SK-N-SH treated with all-trans-retinoic acid at 6 μM for 48 hours (cell line): ENCODE measurements at regions not wholly inside any gene's neighbourhood (a gene's known extent, or its start where the extent isn't known, plus 50 kb on each side); places are given as distances from the start of the nearest gene placed in this dataset.

Experiments used
- ATAC-seq: fragments of 200-7000 bp; cut with Tn5 transposase; 3 replicates; pipeline ENCODE4 v1.9.1; 2020; ENCODE audit warnings: mild to moderate bottlenecking, moderate library complexity
- ARNTL ChIP-seq: fragments of 450-650 bp; formaldehyde crosslinking; IDR thresholded peaks from 2 replicates; pipeline ENCODE4 v1.5.0; 2020; ENCODE audit warnings: low read depth, mild to moderate bottlenecking, moderate library complexity, borderline replicate concordance
- BACH2 ChIP-seq: fragments of 250-450 bp; sonication (Bioruptor Pico); IDR thresholded peaks from 2 replicates; pipeline ENCODE4 v1.9.0; 2021; ENCODE audit warnings: mild to moderate bottlenecking, borderline replicate concordance
- CSDC2 ChIP-seq: fragments of 250-450 bp; sonication (Bioruptor Pico); IDR thresholded peaks from 2 replicates; pipeline ENCODE4 v1.5.0; 2020; ENCODE audit warnings: mild to moderate bottlenecking, moderate library complexity
- ESRRG ChIP-seq: fragments of 250-450 bp; sonication (Bioruptor Pico); IDR thresholded peaks from 2 replicates; pipeline ENCODE4 v1.6.1; 2021; ENCODE audit warnings: mild to moderate bottlenecking
- GLIS3 ChIP-seq: fragments of 250-450 bp; sonication (Bioruptor Pico); IDR thresholded peaks from 2 replicates; pipeline ENCODE4 v1.5.0; 2020; ENCODE audit warnings: mild to moderate bottlenecking, moderate library complexity
- ISL1 ChIP-seq: fragments of 250-450 bp; sonication (Bioruptor Pico); IDR thresholded peaks from 2 replicates; pipeline ENCODE4 v2.1.2; 2022; ENCODE audit warnings: mild to moderate bottlenecking, moderate library complexity
- OSR1 ChIP-seq: fragments of 250-450 bp; sonication (Bioruptor Pico); IDR thresholded peaks from 2 replicates; pipeline ENCODE4 v1.8.0; 2022; ENCODE audit warnings: moderate library complexity, mild to moderate bottlenecking, inconsistent platforms
- POU6F1 ChIP-seq: fragments of 250-450 bp; sonication (Bioruptor Pico); IDR thresholded peaks from 2 replicates; pipeline ENCODE4 v1.8.0; 2021; ENCODE audit warnings: low read depth, mild to moderate bottlenecking, moderate library complexity, borderline replicate concordance
- PPARA ChIP-seq: fragments of 250-450 bp; sonication (Bioruptor Pico); IDR thresholded peaks from 2 replicates; pipeline ENCODE4 v1.5.0; 2020; ENCODE audit warnings: mild to moderate bottlenecking, borderline replicate concordance
- RARB ChIP-seq: fragments of 250-450 bp; sonication (Bioruptor Pico); IDR thresholded peaks from 2 replicates; pipeline ENCODE4 v1.8.0; 2021; ENCODE audit warnings: mild to moderate bottlenecking, moderate library complexity
- SNAI2 ChIP-seq: fragments of 250-450 bp; sonication (Bioruptor Pico); IDR thresholded peaks from 2 replicates; pipeline ENCODE4 v1.5.0; 2020; ENCODE audit warnings: mild to moderate bottlenecking, moderate library complexity
- TCF4 ChIP-seq: fragments of 250-450 bp; sonication (Bioruptor Pico); IDR thresholded peaks from 2 replicates; pipeline ENCODE4 v1.8.0; 2021; ENCODE audit warnings: mild to moderate bottlenecking, moderate library complexity, borderline replicate concordance
- TOX ChIP-seq: fragments of 250-450 bp; sonication (Bioruptor Pico); IDR thresholded peaks from 2 replicates; pipeline ENCODE4 v1.8.0; 2021; ENCODE audit warnings: mild to moderate bottlenecking, moderate library complexity, borderline replicate concordance
- TSHZ2 ChIP-seq: fragments of 250-450 bp; sonication (Bioruptor Pico); IDR thresholded peaks from 2 replicates; pipeline ENCODE4 v1.5.0; 2020; ENCODE audit warnings: mild to moderate bottlenecking, moderate library complexity
- ZC3H10 ChIP-seq: fragments of 250-450 bp; sonication (Bioruptor Pico); IDR thresholded peaks from 2 replicates; pipeline ENCODE4 v1.5.1; 2021; ENCODE audit warnings: mild to moderate bottlenecking, moderate library complexity
- ZFP3 ChIP-seq: fragments of 250-450 bp; sonication (Bioruptor Pico); IDR thresholded peaks from 2 replicates; pipeline ENCODE4 v1.5.0; 2020; ENCODE audit warnings: mild to moderate bottlenecking, moderate library complexity
- ZFP30 ChIP-seq: fragments of 450-650 bp; formaldehyde crosslinking; IDR thresholded peaks from 2 replicates; pipeline ENCODE4 v1.5.0; 2022; ENCODE audit warnings: mild to moderate bottlenecking, moderate library complexity
- ZNF565 ChIP-seq: fragments of 450-650 bp; formaldehyde crosslinking; conservative IDR thresholded peaks from 2 replicates; pipeline ENCODE4 v1.5.0; 2020; ENCODE audit warnings: low read depth, mild to moderate bottlenecking, moderate library complexity
- ZNF70 ChIP-seq: fragments of 450-650 bp; formaldehyde crosslinking; IDR thresholded peaks from 2 replicates; pipeline ENCODE4 v1.5.0; 2020; ENCODE audit warnings: mild to moderate bottlenecking, moderate library complexity
- ZNF8 ChIP-seq: fragments of 450-650 bp; formaldehyde crosslinking; IDR thresholded peaks from 2 replicates; pipeline ENCODE4 v1.5.0; 2020; ENCODE audit warnings: mild to moderate bottlenecking, moderate library complexity
- TF ChIP-seq, protein P1 (sequence below): fragments of 250-450 bp; sonication (Bioruptor Pico); IDR thresholded peaks from 2 replicates; pipeline ENCODE4 v1.5.1; 2021; ENCODE audit warnings: mild to moderate bottlenecking, moderate library complexity
- TF ChIP-seq, protein P2 (sequence below): fragments of 250-450 bp; sonication (Bioruptor Pico); IDR thresholded peaks from 2 replicates; pipeline ENCODE4 v1.8.0; 2020; ENCODE audit warnings: mild to moderate bottlenecking, moderate library complexity, borderline replicate concordance

GRCh38 chr10:36388166-36388565 lies 737.2 kb upstream of the ANKRD30A start:
- TF ChIP-seq RARB (no peak), SNAI2 (no peak), ZNF565 (no peak), ZFP30 (no peak), PPARA (CRISPR knock-in tag) (no peak), GLIS3 (no peak)
- TF ChIP-seq, all 23 proteins: peak for 0
- ATAC-seq: no peak

GRCh38 chr10:36385693-36386092 lies 739.7 kb upstream of the ANKRD30A start:
- no peak for ATAC-seq
- TF ChIP-seq ZFP3 (no peak), GLIS3 (no peak), ISL1 (CRISPR knock-in tag) (no peak), ZNF8 (CRISPR knock-in tag) (no peak), ZFP30 (no peak), CSDC2 (CRISPR knock-in tag) (no peak), PPARA (CRISPR knock-in tag) (no peak), ESRRG (CRISPR knock-in tag) (no peak), BACH2 (CRISPR knock-in tag) (no peak), ARNTL (no peak), OSR1 (no peak), TSHZ2 (CRISPR knock-in tag) (no peak), TCF4 (CRISPR knock-in tag) (no peak), TOX (no peak)
- TF ChIP-seq, protein P1, sequence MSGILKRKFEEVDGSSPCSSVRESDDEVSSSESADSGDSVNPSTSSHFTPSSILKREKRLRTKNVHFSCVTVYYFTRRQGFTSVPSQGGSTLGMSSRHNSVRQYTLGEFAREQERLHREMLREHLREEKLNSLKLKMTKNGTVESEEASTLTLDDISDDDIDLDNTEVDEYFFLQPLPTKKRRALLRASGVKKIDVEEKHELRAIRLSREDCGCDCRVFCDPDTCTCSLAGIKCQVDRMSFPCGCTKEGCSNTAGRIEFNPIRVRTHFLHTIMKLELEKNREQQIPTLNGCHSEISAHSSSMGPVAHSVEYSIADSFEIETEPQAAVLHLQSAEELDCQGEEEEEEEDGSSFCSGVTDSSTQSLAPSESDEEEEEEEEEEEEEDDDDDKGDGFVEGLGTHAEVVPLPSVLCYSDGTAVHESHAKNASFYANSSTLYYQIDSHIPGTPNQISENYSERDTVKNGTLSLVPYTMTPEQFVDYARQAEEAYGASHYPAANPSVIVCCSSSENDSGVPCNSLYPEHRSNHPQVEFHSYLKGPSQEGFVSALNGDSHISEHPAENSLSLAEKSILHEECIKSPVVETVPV (CRISPR knock-in tag): no peak
- TF ChIP-seq, protein P2, sequence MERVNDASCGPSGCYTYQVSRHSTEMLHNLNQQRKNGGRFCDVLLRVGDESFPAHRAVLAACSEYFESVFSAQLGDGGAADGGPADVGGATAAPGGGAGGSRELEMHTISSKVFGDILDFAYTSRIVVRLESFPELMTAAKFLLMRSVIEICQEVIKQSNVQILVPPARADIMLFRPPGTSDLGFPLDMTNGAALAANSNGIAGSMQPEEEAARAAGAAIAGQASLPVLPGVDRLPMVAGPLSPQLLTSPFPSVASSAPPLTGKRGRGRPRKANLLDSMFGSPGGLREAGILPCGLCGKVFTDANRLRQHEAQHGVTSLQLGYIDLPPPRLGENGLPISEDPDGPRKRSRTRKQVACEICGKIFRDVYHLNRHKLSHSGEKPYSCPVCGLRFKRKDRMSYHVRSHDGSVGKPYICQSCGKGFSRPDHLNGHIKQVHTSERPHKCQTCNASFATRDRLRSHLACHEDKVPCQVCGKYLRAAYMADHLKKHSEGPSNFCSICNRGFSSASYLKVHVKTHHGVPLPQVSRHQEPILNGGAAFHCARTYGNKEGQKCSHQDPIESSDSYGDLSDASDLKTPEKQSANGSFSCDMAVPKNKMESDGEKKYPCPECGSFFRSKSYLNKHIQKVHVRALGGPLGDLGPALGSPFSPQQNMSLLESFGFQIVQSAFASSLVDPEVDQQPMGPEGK: no peak

DNA sequence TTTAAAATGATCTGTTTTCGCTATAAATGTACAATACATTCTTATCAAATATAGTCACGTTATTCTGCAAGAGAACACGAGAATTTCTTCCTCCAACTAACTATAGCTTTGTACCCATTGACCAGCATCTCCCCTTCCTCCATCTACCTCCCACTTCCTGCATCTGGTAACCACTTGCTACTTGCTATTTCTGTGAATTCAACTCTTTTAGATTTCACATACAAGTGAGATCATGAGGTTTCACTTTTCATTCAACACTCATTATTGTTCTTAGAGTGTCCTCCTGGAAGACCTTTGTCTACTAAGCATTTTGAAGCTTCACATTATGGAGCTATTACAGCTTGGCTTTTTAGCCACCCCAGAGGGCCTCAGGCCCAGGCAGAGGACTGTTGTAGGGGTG lies 741.3 kb upstream of the FZD8 start:
- ATAC-seq: no peak
- TF ChIP-seq ZFP3 (no peak), CSDC2 (CRISPR knock-in tag) (no peak), ZNF70 (CRISPR knock-in tag) (no peak), RARB (no peak)
- TF ChIP-seq, all 23 proteins: peak for 0

DNA sequence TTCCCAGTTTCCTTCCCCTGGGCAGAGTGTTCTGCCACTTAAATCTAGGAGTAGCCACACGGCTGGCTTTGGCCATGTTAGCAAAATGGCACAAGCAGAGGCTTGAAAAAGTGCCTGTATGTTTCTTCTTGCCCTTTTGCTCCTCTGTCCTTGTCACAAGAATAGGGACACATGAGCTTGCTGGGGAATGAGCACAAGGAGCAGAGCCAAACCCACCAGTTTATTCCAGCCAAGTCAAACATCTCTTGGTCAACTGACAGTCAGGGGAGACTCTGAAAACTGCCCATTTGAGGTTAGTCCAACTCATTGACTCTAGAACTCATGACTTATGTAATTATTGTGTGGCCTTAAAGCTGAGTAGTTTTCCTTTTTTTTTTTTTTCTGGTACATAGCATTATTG lies 739.7 kb upstream of the FZD8 start:
- no peak for ATAC-seq

More for the DNA sequence above, 739.7 kb upstream of the FZD8 start:
- TF ChIP-seq POU6F1 (CRISPR knock-in tag): no peak
- TF ChIP-seq CSDC2 (CRISPR knock-in tag): no peak
- TF ChIP-seq TCF4 (CRISPR knock-in tag): no peak
- TF ChIP-seq ZC3H10 (CRISPR knock-in tag): no peak
- TF ChIP-seq BACH2 (CRISPR knock-in tag): no peak
- TF ChIP-seq ZFP3: no peak
- TF ChIP-seq GLIS3: no peak
- TF ChIP-seq ZNF8 (CRISPR knock-in tag): no peak
- TF ChIP-seq ARNTL: no peak
- TF ChIP-seq PPARA (CRISPR knock-in tag): no peak
- no peak for TF ChIP-seq ZNF70 (CRISPR knock-in tag)
- TF ChIP-seq, protein P2: no peak
- TF ChIP-seq TOX: no peak
- TF ChIP-seq OSR1: no peak
